GM19395 (cell line): ENCODE measurements at regions not wholly inside any gene's neighbourhood (a gene's known extent, or its start where the extent isn't known, plus 50 kb on each side); places are given as distances from the start of the nearest gene placed in this dataset.

Source experiments
- ATAC-seq: cut with Tn5 transposase; IDR thresholded peaks from one replicate; pipeline ENCODE4 v1.9.1; 2021; ENCODE audit warnings: mild to moderate bottlenecking, moderate library complexity; ENCODE audit not compliant: unreplicated experiment

DNA sequence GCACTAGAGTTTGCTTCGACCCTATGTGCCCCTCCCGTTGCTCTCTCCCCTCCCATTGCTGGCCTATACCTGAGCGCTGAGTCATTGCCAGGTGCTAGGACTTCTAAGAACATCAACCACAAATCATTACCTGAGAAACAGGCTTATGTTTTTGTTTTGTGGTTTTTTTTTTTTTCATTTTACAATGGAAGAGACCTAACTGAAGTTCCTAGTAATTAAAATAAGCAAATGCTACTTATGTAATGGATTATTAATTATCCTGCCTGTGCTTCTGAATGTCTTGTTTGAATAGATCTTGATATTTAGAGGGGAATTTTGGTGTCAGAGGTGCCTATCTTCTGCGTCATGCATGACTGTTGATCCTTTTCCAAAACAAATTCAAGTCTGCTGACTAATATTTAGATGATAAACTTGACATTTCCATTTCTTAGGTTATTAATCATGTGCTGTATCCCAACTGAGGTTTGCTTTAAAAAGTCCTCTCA is 275.4 kb upstream of the CPEB2 start:
- ATAC-seq = peak; percentile 58

- no peak for ATAC-seq
These were observed 272.8 kb upstream of the CPEB2 start for GRCh38 chr4:14729282-14730000.

GRCh38 chr4:14742054-14742453 is 260.2 kb upstream of the CPEB2 start:
- no peak for ATAC-seq

DNA sequence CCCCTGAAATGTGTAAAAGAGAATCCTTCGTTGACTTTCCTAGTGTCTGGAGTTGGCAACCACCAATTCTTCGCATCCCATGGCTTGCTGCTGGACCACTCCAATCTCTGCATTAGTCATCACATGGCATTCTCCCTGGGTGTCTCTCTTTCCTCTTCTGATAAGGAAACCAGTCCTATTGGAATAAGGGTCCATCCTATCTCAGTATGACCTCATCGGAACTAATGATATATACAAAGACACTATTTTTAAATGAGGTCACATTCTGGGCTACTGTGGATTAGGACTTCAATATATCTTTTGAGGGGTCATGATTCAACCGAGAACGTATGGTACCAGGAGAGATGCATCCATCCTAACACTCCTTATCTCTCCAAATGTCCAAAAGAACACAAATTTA is 259.1 kb upstream of the CPEB2 start:
- ATAC-seq = no peak

GRCh38 chr4:14743601-14744000 is 258.7 kb upstream of the CPEB2 start:
- no peak for ATAC-seq

GRCh38 chr4:14744346-14744745 is 257.9 kb upstream of the CPEB2 start:
- ATAC-seq = no peak

DNA sequence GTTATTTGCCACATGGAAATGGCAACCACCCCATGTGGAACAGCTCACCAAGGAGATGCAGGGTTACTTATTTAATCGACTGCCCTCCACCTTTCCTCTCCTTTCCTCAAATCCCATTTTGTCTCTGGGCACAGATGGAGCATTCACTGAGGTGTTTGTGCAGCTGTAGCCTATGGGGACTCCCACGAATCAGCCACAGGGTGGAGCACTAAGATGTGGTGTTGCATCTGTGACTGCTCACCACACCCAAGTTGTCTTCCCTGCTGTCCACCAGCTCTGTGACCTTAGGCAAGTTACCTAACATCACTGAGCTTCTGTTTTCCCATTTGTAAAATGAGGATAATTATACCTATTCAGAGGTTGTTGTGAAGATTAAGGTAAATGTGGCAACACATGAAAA is 252.4 kb upstream of the CPEB2 start:
- ATAC-seq = no peak

- ATAC-seq = no peak
These were observed 249.8 kb upstream of the CPEB2 start for GRCh38 chr4:14752341-14753046.

DNA sequence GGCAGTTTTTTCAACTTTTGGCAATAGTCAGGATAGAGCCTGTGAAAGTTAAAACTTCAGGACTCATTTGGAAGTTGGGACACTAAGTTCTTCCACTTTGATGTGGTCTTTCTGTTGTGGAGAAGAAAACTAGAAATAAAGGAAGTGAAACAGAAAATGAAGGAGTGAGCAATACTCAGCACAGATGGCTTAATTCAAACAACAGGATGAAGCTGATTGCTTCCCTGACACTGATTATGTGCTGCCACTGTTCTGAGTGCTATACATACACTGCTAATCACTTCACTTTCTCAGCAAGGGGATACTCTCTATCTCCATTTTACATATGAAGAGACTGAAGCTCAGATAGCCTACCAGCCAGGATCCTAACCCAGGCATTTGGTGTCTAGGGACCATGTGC is 235.1 kb upstream of the CPEB2 start:
- ATAC-seq = peak; percentile 71

DNA sequence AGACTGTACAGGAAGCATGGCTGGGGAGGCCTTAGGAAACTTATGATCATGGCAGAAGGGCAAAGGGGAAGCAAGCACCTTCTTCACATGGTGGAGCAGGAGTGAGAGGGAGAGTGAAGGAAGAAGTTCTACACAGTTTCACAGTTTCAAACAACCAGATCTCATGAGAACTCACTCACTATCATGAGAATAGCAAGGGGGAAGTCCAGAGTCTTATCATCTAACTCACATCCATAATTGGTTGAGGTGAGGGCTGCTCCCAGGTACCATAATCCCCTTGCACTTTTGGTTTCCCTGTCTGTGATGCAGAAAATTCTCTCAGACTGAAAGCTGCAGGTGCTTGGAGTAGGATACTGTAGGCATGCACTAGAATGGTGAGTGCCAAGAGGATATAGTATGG is 233.8 kb upstream of the CPEB2 start:
- no peak for ATAC-seq

GRCh38 chr4:14769993-14770392 is 232.3 kb upstream of the CPEB2 start:
- no peak for ATAC-seq

- ATAC-seq = no peak
These were observed 231.2 kb upstream of the CPEB2 start for GRCh38 chr4:14771094-14771493.

DNA sequence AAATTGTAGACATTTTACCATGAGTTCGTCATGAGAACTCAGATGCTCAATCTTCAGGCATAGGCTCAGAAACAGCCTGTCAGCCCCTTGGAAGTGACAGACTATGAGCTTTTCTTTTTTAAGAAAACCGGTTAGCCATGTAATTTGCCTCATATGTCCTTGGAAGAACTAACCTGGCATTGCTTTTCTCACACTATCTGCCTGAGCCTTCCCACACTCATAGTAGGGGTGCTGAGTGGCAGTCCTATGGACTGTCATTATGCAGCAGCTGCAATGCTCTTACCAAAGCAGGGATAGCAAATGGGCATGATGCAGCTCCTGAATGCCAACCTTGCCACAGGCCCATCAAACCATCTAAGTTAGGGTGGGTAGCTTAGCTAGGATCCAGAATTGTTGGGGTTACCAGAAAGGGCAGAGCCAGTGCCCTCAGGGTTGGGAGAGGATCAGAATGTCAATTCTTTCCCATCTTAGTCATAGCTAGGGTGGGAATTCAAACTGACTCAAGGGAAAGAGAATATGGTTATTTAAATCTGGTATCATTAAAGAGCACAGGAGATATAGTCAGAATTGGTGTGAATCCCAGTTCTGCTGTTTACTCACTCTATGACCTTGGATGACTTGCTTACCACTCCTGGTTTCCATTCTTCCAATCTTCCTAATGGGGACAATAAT is 230.6 kb upstream of the CPEB2 start:
- no peak for ATAC-seq

- no peak for ATAC-seq
These were observed 229.9 kb upstream of the CPEB2 start for GRCh38 chr4:14772388-14772787.

DNA sequence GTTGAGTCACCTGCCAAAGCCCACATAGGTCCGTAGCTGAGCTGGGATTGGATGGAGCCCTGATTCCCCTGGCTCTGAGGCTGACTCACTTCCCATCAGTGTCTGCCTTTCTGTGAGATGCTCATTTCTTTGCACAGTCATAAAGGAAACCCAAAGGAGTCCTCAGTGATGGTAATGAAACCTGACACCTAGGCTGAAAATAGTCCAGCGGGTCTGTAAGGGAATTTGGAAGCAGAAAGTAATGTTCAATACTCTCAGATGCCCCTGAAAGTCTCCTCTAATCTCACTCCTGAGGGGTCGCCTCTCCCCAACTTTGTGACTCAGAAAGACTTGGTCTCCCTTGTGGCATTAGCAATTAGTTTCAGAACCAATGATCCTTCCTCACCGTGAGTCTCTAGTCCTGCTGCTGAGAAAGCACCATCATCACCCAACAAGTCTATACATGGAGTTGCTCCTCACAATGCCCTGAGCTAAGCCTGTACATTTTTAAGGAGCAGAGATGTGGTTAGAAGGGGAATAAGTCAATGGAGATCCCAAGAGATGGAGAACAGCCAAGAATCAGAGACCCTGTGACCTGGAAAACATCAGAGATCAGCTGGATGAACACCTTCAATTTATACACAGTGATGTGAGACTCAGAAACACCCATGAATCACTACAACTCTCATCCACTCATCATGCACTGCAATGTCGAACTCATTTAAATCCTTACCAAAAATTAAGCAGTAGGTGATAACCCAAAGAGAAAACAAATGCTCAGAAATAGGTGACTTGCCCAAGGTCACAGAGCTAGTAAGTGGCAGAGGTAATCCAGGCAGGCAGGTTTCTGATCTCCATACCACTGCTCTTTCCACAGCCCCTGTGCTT is 219.0 kb upstream of the CPEB2 start:
- ATAC-seq = peak; percentile 96

DNA sequence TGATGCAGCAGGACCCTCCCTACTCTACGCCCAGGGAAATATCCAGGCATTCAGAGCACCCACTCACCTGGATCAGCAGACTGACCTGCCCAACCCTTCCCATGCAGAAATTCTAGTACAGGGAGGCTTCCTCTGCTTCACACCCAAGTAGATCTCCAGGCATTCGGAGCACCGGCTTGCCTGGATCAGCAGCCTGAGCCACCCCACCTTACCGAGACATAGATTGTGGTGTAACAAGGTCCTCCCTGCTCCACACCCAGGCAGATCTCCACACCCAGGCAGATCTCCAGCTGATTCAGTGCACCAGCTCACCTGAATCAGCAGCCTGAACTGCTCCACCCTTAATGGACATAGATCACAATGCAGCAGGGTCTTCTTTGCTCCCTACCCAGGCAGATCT is 215.1 kb upstream of the CPEB2 start:
- ATAC-seq = no peak

DNA sequence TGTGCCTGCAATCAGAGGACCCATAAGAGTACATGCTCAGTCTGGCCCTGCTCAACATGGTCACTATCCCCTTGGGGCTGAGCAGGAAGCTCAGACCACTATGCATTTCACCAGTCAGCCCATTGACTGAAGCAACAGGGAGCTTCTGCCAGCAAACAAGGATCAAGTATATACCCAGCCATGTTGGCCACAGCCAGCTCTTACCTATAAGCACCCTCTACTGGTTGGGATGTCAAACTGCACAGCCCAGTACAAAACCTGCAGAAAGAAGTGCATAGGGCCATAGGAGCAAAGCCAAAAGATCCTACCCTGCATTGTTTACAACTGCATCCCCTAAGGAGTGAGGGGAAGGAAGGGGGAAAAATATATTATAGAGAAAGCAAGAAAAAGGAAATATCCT is 214.4 kb upstream of the CPEB2 start:
- no peak for ATAC-seq

- ATAC-seq = no peak
These were observed 211.8 kb upstream of the CPEB2 start for GRCh38 chr4:14790494-14790893.

DNA sequence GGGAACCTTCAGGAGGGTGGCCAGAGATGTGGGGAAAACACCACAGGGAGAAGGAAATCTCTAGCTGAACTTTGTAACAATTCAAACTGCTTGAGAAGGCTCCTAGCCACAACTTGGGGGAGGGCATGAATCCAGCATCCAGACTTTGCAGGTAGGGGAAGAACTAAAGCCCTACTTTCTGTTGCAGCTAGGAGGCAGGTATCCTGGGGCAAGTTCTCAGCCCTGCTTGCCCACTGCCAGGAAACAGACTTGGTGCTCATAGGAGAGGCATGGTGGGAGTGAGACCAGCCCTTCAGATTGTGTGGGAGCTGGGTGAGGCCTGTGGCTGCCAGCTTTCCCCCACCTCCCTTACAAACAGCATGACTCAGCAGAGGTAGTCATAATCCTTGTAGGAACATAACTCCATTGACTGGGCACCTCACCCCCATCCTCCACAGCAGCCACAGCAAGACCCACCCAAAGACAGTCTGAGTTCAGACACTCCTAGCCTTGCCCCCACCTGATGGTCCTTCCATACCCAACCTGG is 209.5 kb upstream of the CPEB2 start:
- no peak for ATAC-seq

GRCh38 chr4:14800977-14801376 is 201.3 kb upstream of the CPEB2 start:
- no peak for ATAC-seq

DNA sequence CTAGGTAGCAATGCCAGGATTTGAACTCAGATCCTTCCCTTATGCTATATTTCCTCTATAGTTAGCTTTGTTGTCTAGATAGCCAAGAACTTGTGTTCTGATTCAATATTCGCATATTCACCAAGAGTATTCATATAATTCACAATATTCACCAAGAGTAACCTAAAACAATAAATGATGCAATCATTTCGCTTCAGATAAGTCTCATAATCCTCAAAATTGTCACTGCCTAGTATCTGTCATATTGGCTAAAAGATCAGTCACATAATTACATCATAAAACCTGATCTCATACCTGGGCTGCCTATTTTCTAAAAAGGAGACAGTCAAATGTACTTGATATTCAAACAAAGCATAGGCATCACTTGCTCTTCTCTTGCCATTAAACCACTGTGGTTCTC is 199.7 kb upstream of the CPEB2 start:
- ATAC-seq = no peak
